NK-92 treated with Interleukin-12 subunit alpha and Interleukin-12 subunit beta, amount 100 ng/mL, for 24 hours (cell line): ENCODE measurements at regions not wholly inside any gene's neighbourhood (a gene's known extent, or its start where the extent isn't known, plus 50 kb on each side); places are given as distances from the start of the nearest gene placed in this dataset.
"Not testable (repeated sequence)": the region's sequence is repeated elsewhere in the genome, so short reads cannot be mapped to it uniquely, and the experiment has no call there.

ENCODE experiments used
- DNase-seq: peaks from one replicate; lab custom pipeline; 2025; lab: John Stamatoyannopoulos, UW

- DNase-seq = no peak
These were observed 165.6 kb upstream of the PRICKLE2 start for GRCh38 chr3:64390893-64391292.

- DNase-seq = no peak
These were observed 163.6 kb upstream of the PRICKLE2 start for GRCh38 chr3:64388886-64389285.

GRCh38 chr3:64387688-64388087 is 162.4 kb upstream of the PRICKLE2 start:
- no peak for DNase-seq

GRCh38 chr3:64385277-64385676 is 160.0 kb upstream of the PRICKLE2 start:
- no peak for DNase-seq

- no peak for DNase-seq
These were observed 159.3 kb upstream of the PRICKLE2 start for GRCh38 chr3:64384561-64384960.

- DNase-seq = no peak
These were observed 156.9 kb upstream of the PRICKLE2 start for GRCh38 chr3:64382153-64382552.

GRCh38 chr3:64381367-64381766 is 156.1 kb upstream of the PRICKLE2 start:
- no peak for DNase-seq

- DNase-seq = no peak
These were observed 155.3 kb upstream of the PRICKLE2 start for GRCh38 chr3:64380546-64380945.

GRCh38 chr3:64379221-64379620 is 154.0 kb upstream of the PRICKLE2 start:
- DNase-seq = no peak

GRCh38 chr3:64377942-64378341 is 152.7 kb upstream of the PRICKLE2 start:
- DNase-seq = no peak

- no peak for DNase-seq
These were observed 150.5 kb upstream of the PRICKLE2 start for GRCh38 chr3:64375737-64376136.

GRCh38 chr3:64369390-64369789 is 144.1 kb upstream of the PRICKLE2 start:
- DNase-seq = no peak

GRCh38 chr3:64368257-64369020 is 143.2 kb upstream of the PRICKLE2 start:
- DNase-seq = no peak

GRCh38 chr3:64365877-64366276 is 140.6 kb upstream of the PRICKLE2 start:
- no peak for DNase-seq

- DNase-seq = no peak
These were observed 138.6 kb upstream of the PRICKLE2 start for GRCh38 chr3:64363842-64364241.

- no peak for DNase-seq
These were observed 136.9 kb upstream of the PRICKLE2 start for GRCh38 chr3:64361962-64362735.

- not testable (repeated sequence) for DNase-seq
These were observed 135.8 kb upstream of the PRICKLE2 start for GRCh38 chr3:64361036-64361435.

- no peak for DNase-seq
These were observed 135.0 kb upstream of the PRICKLE2 start for GRCh38 chr3:64360280-64360679.

- no peak for DNase-seq
These were observed 134.5 kb upstream of the PRICKLE2 start for GRCh38 chr3:64359735-64360134.

- no peak for DNase-seq
These were observed 133.6 kb upstream of the PRICKLE2 start for GRCh38 chr3:64358853-64359252.

- no peak for DNase-seq
These were observed 132.9 kb upstream of the PRICKLE2 start for GRCh38 chr3:64358176-64358575.

GRCh38 chr3:64357481-64357880 is 132.2 kb upstream of the PRICKLE2 start:
- no peak for DNase-seq

GRCh38 chr3:64355401-64355807 is 130.1 kb upstream of the PRICKLE2 start:
- DNase-seq = no peak
